Trophoblast cell (in vitro differentiated cells and primary cell): ENCODE measurements at regions not wholly inside any gene's neighbourhood (a gene's known extent, or its start where the extent isn't known, plus 50 kb on each side); places are given as distances from the start of the nearest gene placed in this dataset.

Source experiments
- DNase-seq, 2 donors: peaks; one replicate each; pipeline ENCODE4 v3.0.0-alpha.2; 2016
- H2AFZ ChIP-seq: 2 replicates; pipeline ENCODE4 v1.6.1; 2013; ENCODE audit warnings: low read length, moderate library complexity, mild to moderate bottlenecking; ENCODE audit not compliant: insufficient read depth, poor library complexity
- H2AK5ac ChIP-seq: 2 replicates; pipeline ENCODE4 v1.6.1; 2013; ENCODE audit warnings: mild to moderate bottlenecking, low read length
- H2BK120ac ChIP-seq: 2 replicates; pipeline ENCODE4 v1.6.1; 2013; ENCODE audit warnings: low read length, mild to moderate bottlenecking, moderate library complexity; ENCODE audit not compliant: insufficient read depth, poor library complexity
- H2BK12ac ChIP-seq: 2 replicates; pipeline ENCODE4 v1.6.1; 2013; ENCODE audit warnings: mild to moderate bottlenecking, low read length, moderate library complexity
- H2BK5ac ChIP-seq: 2 replicates; pipeline ENCODE4 v1.6.1; 2013; ENCODE audit warnings: low read length, low read depth, moderate library complexity, mild to moderate bottlenecking; ENCODE audit not compliant: poor library complexity
- H3K14ac ChIP-seq: 2 replicates; pipeline ENCODE4 v1.6.1; 2013; ENCODE audit warnings: mild to moderate bottlenecking, low read length
- H3K18ac ChIP-seq: 2 replicates; pipeline ENCODE4 v1.6.1; 2013; ENCODE audit warnings: mild to moderate bottlenecking, low read length
- H3K23ac ChIP-seq: 2 replicates; pipeline ENCODE4 v1.6.1; 2013; ENCODE audit warnings: low read length
- H3K27ac ChIP-seq: 2 replicates; pipeline ENCODE4 v1.5.1; 2013; ENCODE audit warnings: low read depth, mild to moderate bottlenecking, inconsistent platforms, low read length, moderate library complexity
- H3K27me3 ChIP-seq: 2 replicates; pipeline ENCODE4 v1.6.1; 2013; ENCODE audit warnings: inconsistent platforms, mild to moderate bottlenecking, low read length, moderate library complexity; ENCODE audit not compliant: insufficient read depth
- H3K36me3 ChIP-seq, 2 experiments: 1 replicate in 1 of 2; 2 replicates in 1 of 2; pipeline ENCODE4 v1.6.1; 2013; ENCODE audit warnings: low read length in 2 of 2, mild to moderate bottlenecking in 2 of 2, moderate library complexity in 1 of 2; ENCODE audit not compliant: insufficient read depth in 2 of 2, control insufficient read depth in 1 of 2
- H3K4ac ChIP-seq: 2 replicates; pipeline ENCODE4 v1.6.1; 2013; ENCODE audit warnings: low read depth, mild to moderate bottlenecking, low read length, moderate library complexity
- H3K4me1 ChIP-seq, 2 experiments: 1 replicate in 1 of 2; 2 replicates in 1 of 2; pipeline ENCODE4 v1.6.1; 2013; ENCODE audit warnings: low read length in 2 of 2, mild to moderate bottlenecking in 2 of 2, moderate library complexity in 1 of 2; ENCODE audit not compliant: insufficient read depth in 2 of 2, control insufficient read depth in 1 of 2
- H3K4me2 ChIP-seq: 2 replicates; pipeline ENCODE4 v1.6.1; 2013; ENCODE audit warnings: inconsistent platforms, mild to moderate bottlenecking, low read length, moderate library complexity
- H3K4me3 ChIP-seq: 2 replicates; pipeline ENCODE4 v1.5.1; 2013; ENCODE audit warnings: mild to moderate bottlenecking, low read depth, low read length, inconsistent platforms
- H3K79me1 ChIP-seq: one replicate; pipeline ENCODE4 v1.6.1; 2013; ENCODE audit warnings: low read length
- H3K79me2 ChIP-seq: 2 replicates; pipeline ENCODE4 v1.6.1; 2013; ENCODE audit warnings: low read length, mild to moderate bottlenecking; ENCODE audit not compliant: control insufficient read depth, insufficient read depth, poor library complexity
- H3K9ac ChIP-seq: 2 replicates; pipeline ENCODE4 v1.6.1; 2013; ENCODE audit warnings: mild to moderate bottlenecking, low read length
- H3K9me3 ChIP-seq: 2 replicates; pipeline ENCODE4 v1.6.1; 2013; ENCODE audit warnings: low read depth, mild to moderate bottlenecking, control low read depth, inconsistent platforms, low read length; ENCODE audit not compliant: insufficient read depth
- H4K12ac ChIP-seq: 2 replicates; pipeline ENCODE4 v1.6.1; 2013; ENCODE audit warnings: low read depth, mild to moderate bottlenecking, low read length, moderate library complexity
- H4K8ac ChIP-seq: 2 replicates; pipeline ENCODE4 v1.6.1; 2013; ENCODE audit warnings: low read depth, mild to moderate bottlenecking, low read length, moderate library complexity
- H4K91ac ChIP-seq: one replicate; pipeline ENCODE4 v1.6.1; 2013; ENCODE audit warnings: low read depth, mild to moderate bottlenecking, low read length, moderate library complexity
- WGBS: extraction: QIAGEN DNeasy Blood & Tissue Kit; methylation state at CpG from one replicate; pipeline ENCODE4 v1.1.7; 2013; ENCODE audit warnings: missing lambda C conversion rate; ENCODE audit not compliant: insufficient read length, insufficient coverage; ENCODE audit errors: extremely low coverage; 5-methylcytosine and 5-hydroxymethylcytosine counted together

DNA sequence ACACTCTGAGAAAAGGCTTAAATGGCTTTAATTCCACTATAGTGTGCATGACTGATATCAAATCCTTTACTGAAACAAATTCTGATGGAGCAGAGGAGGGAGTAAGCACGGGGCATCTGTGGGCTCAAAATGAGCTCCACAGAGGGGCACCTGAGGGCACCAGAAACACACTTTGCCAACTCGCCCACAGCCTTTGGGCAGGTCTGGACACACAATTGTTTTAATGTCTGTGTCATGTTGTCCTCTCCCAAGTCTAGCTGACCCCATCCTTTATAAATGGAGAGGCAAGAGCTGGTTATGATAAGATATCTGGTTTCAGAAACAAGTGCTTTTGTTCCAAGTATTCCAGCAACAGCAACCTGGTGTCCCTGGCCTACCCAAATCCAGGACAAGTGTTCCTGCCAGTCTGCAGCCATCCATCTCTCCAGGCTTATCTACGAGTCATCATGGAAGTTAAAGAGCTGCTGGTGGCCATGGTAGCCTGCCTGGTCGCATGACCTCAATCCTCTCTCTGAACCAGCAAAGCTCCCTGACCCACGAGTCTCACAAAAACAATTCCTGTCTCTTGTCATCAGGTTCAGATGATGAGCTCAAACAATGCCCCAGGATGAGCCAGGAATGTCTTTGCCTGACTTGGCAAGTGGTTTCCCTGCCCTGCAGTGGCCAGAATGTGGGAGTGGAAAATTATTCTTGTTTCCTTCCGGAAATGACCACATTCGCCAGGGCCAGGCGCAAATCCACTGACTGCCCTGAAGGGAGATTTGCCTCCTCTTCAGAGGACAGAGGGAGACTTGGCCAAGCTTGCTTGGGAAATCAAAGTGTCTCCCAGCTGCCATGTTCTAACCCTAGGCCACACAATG, 64.4 kb upstream of the TPM1 start:
- peak overlapping the region; percentile 91 for H3K18ac ChIP-seq
- peaks cover 3% of the 10 kb centered on the region for H3K79me2 ChIP-seq
- no peaks in the 10 kb centered on the region for H3K9me3 ChIP-seq
- peak overlapping the region; percentile 97 for H2BK12ac ChIP-seq
- H3K36me3 ChIP-seq: no peaks in the 10 kb centered on the region
- peaks cover 21 to 24% of the 10 kb centered on the region in 2 experiments for H3K4me1 ChIP-seq
- WGBS: no CpG with 5 or more reads among the region's 8 CpGs
- H3K27me3 ChIP-seq: no peaks in the 10 kb centered on the region
- H2AFZ ChIP-seq: no peak overlapping the region
- H3K14ac ChIP-seq: peak overlapping the region; percentile 95
- DNase-seq: peak; percentile 76 to 87
- peak overlapping the region; percentile 35 for H3K4ac ChIP-seq
- H4K12ac ChIP-seq: no peak overlapping the region
- H3K4me2 ChIP-seq: no peak overlapping the region
- H3K4me3 ChIP-seq: no peak overlapping the region
- peak overlapping the region; percentile 49 for H2BK5ac ChIP-seq
- peak overlapping the region; percentile 43 for H4K8ac ChIP-seq
- no peak overlapping the region for H3K9ac ChIP-seq
- H3K79me1 ChIP-seq: peaks cover 43% of the 10 kb centered on the region
- no peak overlapping the region for H3K23ac ChIP-seq
- H2BK120ac ChIP-seq: peak overlapping the region; percentile 91
- peak overlapping the region; percentile 86 for H4K91ac ChIP-seq
- H2AK5ac ChIP-seq: peak overlapping the region; percentile 59
- H3K27ac ChIP-seq: peak overlapping the region; percentile 55

DNA sequence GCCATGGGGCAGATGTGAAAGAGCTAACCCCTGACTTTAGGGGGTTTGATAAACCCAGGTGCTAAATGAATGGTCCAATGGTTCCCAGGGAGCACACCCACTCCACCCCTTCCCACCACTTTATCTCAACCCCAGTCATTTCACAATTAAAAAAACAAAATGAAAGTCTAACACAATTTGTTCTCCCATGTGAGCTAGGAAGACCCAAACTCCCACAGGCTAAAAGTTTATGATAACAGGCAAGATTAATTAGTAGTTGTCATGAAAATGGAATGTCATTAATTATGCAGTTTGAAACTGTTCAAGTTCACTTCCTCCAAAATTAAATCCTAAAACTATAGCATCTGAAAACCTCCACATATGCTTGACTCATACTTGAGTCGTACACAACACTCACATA, 63.3 kb upstream of the TPM1 start:
- H3K4me1 ChIP-seq: peaks cover 21 to 24% of the 10 kb centered on the region in 2 experiments
- H2AK5ac ChIP-seq: peak overlapping the region; percentile 58
- H3K9ac ChIP-seq: no peak overlapping the region
- no peak overlapping the region for H3K23ac ChIP-seq
- peak overlapping the region; percentile 82 for H2BK12ac ChIP-seq
- peaks cover 3% of the 10 kb centered on the region for H3K79me2 ChIP-seq
- DNase-seq: no peak
- peaks cover 41% of the 10 kb centered on the region for H3K79me1 ChIP-seq
- no peaks in the 10 kb centered on the region for H3K9me3 ChIP-seq
- H4K8ac ChIP-seq: no peak overlapping the region
- H3K4me3 ChIP-seq: no peak overlapping the region
- no peaks in the 10 kb centered on the region for H3K36me3 ChIP-seq
- H3K4me2 ChIP-seq: no peak overlapping the region
- peak overlapping the region; percentile 55 for H3K27ac ChIP-seq
- no peak overlapping the region for H3K18ac ChIP-seq
- no peaks in the 10 kb centered on the region for H3K27me3 ChIP-seq
- peak overlapping the region; percentile 49 for H2BK5ac ChIP-seq
- no peak overlapping the region for H4K12ac ChIP-seq
- peak overlapping the region; percentile 46 for H2BK120ac ChIP-seq
- WGBS: no CpG with 5 or more reads among the region's 1 CpG
- H4K91ac ChIP-seq: peak overlapping the region; percentile 78
- peak overlapping the region; percentile 44 for H3K4ac ChIP-seq
- no peak overlapping the region for H2AFZ ChIP-seq
- H3K14ac ChIP-seq: peak overlapping the region; percentile 62

DNA sequence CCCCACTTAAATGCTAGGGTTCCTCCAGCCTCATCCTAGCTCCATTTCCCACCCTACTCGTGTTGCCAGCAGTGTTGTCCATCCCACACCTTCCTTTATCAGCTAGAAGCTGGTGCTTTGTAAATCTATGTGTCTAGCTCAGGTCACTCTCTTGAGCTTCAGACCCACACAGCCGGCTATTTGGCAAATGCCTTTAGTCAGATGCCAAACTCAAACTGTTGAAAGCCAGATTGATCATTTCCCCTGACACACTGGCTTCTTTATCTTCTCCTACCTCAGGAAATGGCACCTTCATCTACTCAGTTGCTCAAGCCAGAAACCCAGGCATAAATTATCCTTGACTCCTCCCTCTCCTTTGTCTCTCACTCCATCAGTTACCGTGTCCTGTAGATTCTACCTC, 61.5 kb upstream of the TPM1 start:
- H2BK120ac ChIP-seq: peak overlapping the region; percentile 26
- H3K18ac ChIP-seq: no peak overlapping the region
- no peak overlapping the region for H3K27ac ChIP-seq
- H4K91ac ChIP-seq: peak overlapping the region; percentile 21
- no peak overlapping the region for H3K4me3 ChIP-seq
- H3K36me3 ChIP-seq: no peaks in the 10 kb centered on the region
- no peak overlapping the region for H3K4ac ChIP-seq
- no peak overlapping the region for H4K8ac ChIP-seq
- no peak overlapping the region for H3K9ac ChIP-seq
- no peaks in the 10 kb centered on the region for H3K27me3 ChIP-seq
- WGBS: no CpG with 5 or more reads among the region's 3 CpGs
- no peak overlapping the region for H4K12ac ChIP-seq
- peaks cover 24 to 26% of the 10 kb centered on the region in 2 experiments for H3K4me1 ChIP-seq
- peak overlapping the region; percentile 47 for H2BK5ac ChIP-seq
- H2AFZ ChIP-seq: no peak overlapping the region
- peak overlapping the region; percentile 72 for H2BK12ac ChIP-seq
- peaks cover 3% of the 10 kb centered on the region for H3K79me2 ChIP-seq
- H3K14ac ChIP-seq: peak overlapping the region; percentile 17
- H3K23ac ChIP-seq: no peak overlapping the region
- peaks cover 43% of the 10 kb centered on the region for H3K79me1 ChIP-seq
- no peaks in the 10 kb centered on the region for H3K9me3 ChIP-seq
- DNase-seq: no peak
- H3K4me2 ChIP-seq: no peak overlapping the region
- peak overlapping the region; percentile 23 for H2AK5ac ChIP-seq

DNA sequence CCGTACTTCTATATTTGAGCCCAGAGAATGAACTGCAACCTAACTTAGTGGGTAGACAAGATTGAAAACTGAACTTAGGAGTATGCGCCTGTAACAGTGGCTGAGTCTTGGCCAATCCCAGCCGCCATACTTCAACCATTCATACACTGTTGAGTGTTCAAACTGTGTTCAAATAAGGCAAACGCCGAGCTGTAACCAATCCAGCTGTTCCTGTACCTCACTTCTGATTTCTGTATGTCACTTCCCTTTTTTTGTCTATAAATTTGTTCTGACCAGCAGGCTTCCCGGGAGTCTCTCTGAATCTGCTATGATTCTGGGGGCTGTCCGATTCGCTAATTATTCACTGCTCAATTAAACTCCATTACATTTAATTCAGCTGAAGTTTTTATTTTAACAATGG, 58.6 kb upstream of the TPM1 start:
- H2AK5ac ChIP-seq: no peak overlapping the region
- H3K36me3 ChIP-seq: no peaks in the 10 kb centered on the region
- no peak overlapping the region for H2AFZ ChIP-seq
- no peak overlapping the region for H4K12ac ChIP-seq
- no peak overlapping the region for H3K23ac ChIP-seq
- H3K14ac ChIP-seq: no peak overlapping the region
- H3K4me1 ChIP-seq: peaks cover 10 to 12% of the 10 kb centered on the region in 2 experiments
- no peaks in the 10 kb centered on the region for H3K9me3 ChIP-seq
- no peak overlapping the region for H3K18ac ChIP-seq
- no peak overlapping the region for H3K4me2 ChIP-seq
- H2BK120ac ChIP-seq: no peak overlapping the region
- no peak overlapping the region for H4K8ac ChIP-seq
- no peaks in the 10 kb centered on the region for H3K79me2 ChIP-seq
- H3K27me3 ChIP-seq: no peaks in the 10 kb centered on the region
- no peak overlapping the region for H3K27ac ChIP-seq
- no peak overlapping the region for H3K9ac ChIP-seq
- no peak overlapping the region for H3K4ac ChIP-seq
- no peak overlapping the region for H2BK5ac ChIP-seq
- peak overlapping the region; percentile 45 for H2BK12ac ChIP-seq
- peaks cover 42% of the 10 kb centered on the region for H3K79me1 ChIP-seq
- DNase-seq: no peak
- no CpG with 5 or more reads among the region's 8 CpGs for WGBS
- H4K91ac ChIP-seq: peak overlapping the region; percentile 48
- H3K4me3 ChIP-seq: no peak overlapping the region
